ENCODE measurements at regions not wholly inside any gene's neighbourhood (a gene's known extent, or its start where the extent isn't known, plus 50 kb on each side); places are given as distances from the start of the nearest gene placed in this dataset.

- no peak for DNase-seq
- no peak overlapping the region for H3K27ac ChIP-seq (ENCODE audit: low read depth in 1 of 2, low read length in 2 of 2)
- H3K4me1 ChIP-seq (ENCODE audit: control insufficient read depth in 1 of 2, insufficient read depth in 2 of 2, low read length in 2 of 2), result peaks cover 7 to 17% of the 10 kb centered on the region in 2 donors
- H3K9ac ChIP-seq (ENCODE audit: insufficient read depth, low read length, poor library complexity, severe bottlenecking), result no peak overlapping the region
- Mint-ChIP-seq H3K9me3 (peaks cover 0 to 4% (median 0%) of the 10 kb centered on the region in 7 donors), H3K4me3 (no peak overlapping the region), H3K27me3 (ENCODE audit: low read depth in 3 of 3) (peaks cover 5 to 10% (median 6%) of the 10 kb centered on the region in 3 donors), H3K27ac (no peak overlapping the region), H3K4me1 (peaks cover 15% of the 10 kb centered on the region), H3K36me3 (no peaks in the 10 kb centered on the region)
- no peaks in the 10 kb centered on the region for H3K27me3 ChIP-seq (ENCODE audit: control insufficient read depth in 2 of 2, insufficient read depth in 2 of 2, low read length in 2 of 2)
- H3K79me2 ChIP-seq (ENCODE audit: insufficient read depth, low read length), result no peaks in the 10 kb centered on the region
- H3K9me3 ChIP-seq (replicated peaks in 1 of 2; ENCODE audit: control insufficient read depth in 1 of 2, insufficient read depth in 1 of 2, low read length in 2 of 2), result no peaks in the 10 kb centered on the region
- WGBS (ENCODE audit: insufficient coverage), result 94% methylated on average over 13 of the region's 17 CpGs
- H2AFZ ChIP-seq (ENCODE audit: insufficient read depth, low read depth, low read length, poor library complexity, severe bottlenecking), result no peak overlapping the region
- H3K4me3 ChIP-seq (replicated peaks in 1 of 3; ENCODE audit: low read depth in 2 of 3, low read length in 3 of 3), result no peak overlapping the region
- intact Hi-C loops (cut with micrococcal nuclease), result no loop called here
- TF ChIP-seq CTCF (IDR thresholded peaks at IDR 0.05), result no peak
- H3K4me2 ChIP-seq (replicated peaks; ENCODE audit: extremely low read depth, low read length, poor library complexity, severe bottlenecking), result no peak overlapping the region
- no peaks in the 10 kb centered on the region for H4K20me1 ChIP-seq (ENCODE audit: insufficient read depth, low read length)
- no peaks in the 10 kb centered on the region for H3K36me3 ChIP-seq (replicated peaks in 1 of 2; ENCODE audit: control insufficient read depth in 1 of 2, insufficient read depth in 2 of 2, low read length in 2 of 2)
These were observed 278.4 kb downstream of the NDUFA10 start for GRCh38 chr2:239746559-239747246.

GRCh38 chr2:239745386-239746227 is 279.5 kb downstream of the NDUFA10 start:
- Mint-ChIP-seq H3K36me3 (no peaks in the 10 kb centered on the region), H3K4me1 (peaks cover 11% of the 10 kb centered on the region), H3K9me3 (peaks cover 0 to 4% (median 0%) of the 10 kb centered on the region in 7 donors), H3K27ac (no peak overlapping the region), H3K4me3 (no peak overlapping the region), H3K27me3 (ENCODE audit: low read depth in 3 of 3) (peaks cover 5 to 12% (median 10%) of the 10 kb centered on the region in 3 donors)
- Histone ChIP-seq H3K27ac (ENCODE audit: low read depth in 1 of 2, low read length in 2 of 2) (no peak overlapping the region), H3K4me3 (replicated peaks in 1 of 3; ENCODE audit: low read depth in 2 of 3, low read length in 3 of 3) (no peak overlapping the region), H4K20me1 (ENCODE audit: insufficient read depth, low read length) (no peaks in the 10 kb centered on the region), H3K4me2 (replicated peaks; ENCODE audit: extremely low read depth, low read length, poor library complexity, severe bottlenecking) (no peak overlapping the region), H3K36me3 (replicated peaks in 1 of 2; ENCODE audit: control insufficient read depth in 1 of 2, insufficient read depth in 2 of 2, low read length in 2 of 2) (no peaks in the 10 kb centered on the region), H2AFZ (ENCODE audit: insufficient read depth, low read depth, low read length, poor library complexity, severe bottlenecking) (no peak overlapping the region), H3K9me3 (replicated peaks in 1 of 2; ENCODE audit: control insufficient read depth in 1 of 2, insufficient read depth in 1 of 2, low read length in 2 of 2) (no peaks in the 10 kb centered on the region), H3K27me3 (ENCODE audit: control insufficient read depth in 2 of 2, insufficient read depth in 2 of 2, low read length in 2 of 2) (no peaks in the 10 kb centered on the region), H3K79me2 (ENCODE audit: insufficient read depth, low read length) (no peaks in the 10 kb centered on the region), H3K4me1 (ENCODE audit: control insufficient read depth in 1 of 2, insufficient read depth in 2 of 2, low read length in 2 of 2) (peaks cover 0 to 9% of the 10 kb centered on the region in 2 donors), H3K9ac (ENCODE audit: insufficient read depth, low read length, poor library complexity, severe bottlenecking) (no peak overlapping the region)
- no peak for TF ChIP-seq CTCF (IDR thresholded peaks at IDR 0.05)
- intact Hi-C loops (cut with micrococcal nuclease), result no loop called here
- no peak for DNase-seq
- 59% methylated on average over 6 of the region's 24 CpGs for WGBS (ENCODE audit: insufficient coverage)
